HepG2 (cell line): ENCODE measurements at regions not wholly inside any gene's neighbourhood (a gene's known extent, or its start where the extent isn't known, plus 50 kb on each side); places are given as distances from the start of the nearest gene placed in this dataset.
A peak's percentile ranks its signal among the peaks of the same experiment; 100 is the strongest.

Experiments used
- AGO2 ChIP-seq: fragments of 200-400 bp; formaldehyde crosslinking; optimal IDR thresholded peaks from 2 replicates; pipeline ENCODE3; 2017; ENCODE audit warnings: mild to moderate bottlenecking, low read depth, low read length, moderate library complexity
- GMEB2 ChIP-seq: IDR thresholded peaks from 2 replicates; pipeline ENCODE4 v1.6.1; 2016; ENCODE audit warnings: missing biosample characterization, missing genetic modification reagents, low read depth
- PHF21A ChIP-seq: sonication (generic); formaldehyde crosslinking; IDR thresholded peaks from 2 replicates; pipeline ENCODE4 v1.5.0; 2020; ENCODE audit warnings: mild to moderate bottlenecking, missing genetic modification reagents
- PHF8 ChIP-seq: sonication (generic); formaldehyde crosslinking; IDR thresholded peaks from 2 replicates; pipeline ENCODE4 v1.5.0; 2020; ENCODE audit warnings: missing genetic modification reagents
- POGK ChIP-seq: sonication (generic); formaldehyde crosslinking; conservative IDR thresholded peaks from 2 replicates; pipeline ENCODE4 v1.8.0; 2022; ENCODE audit warnings: mild to moderate bottlenecking, moderate library complexity, missing genetic modification reagents
- SALL1 ChIP-seq: sonication (generic); formaldehyde crosslinking; IDR thresholded peaks from 2 replicates; pipeline ENCODE4 v1.8.0; 2022; ENCODE audit warnings: mild to moderate bottlenecking, missing genetic modification reagents
- SMYD3 ChIP-seq: sonication (generic); formaldehyde crosslinking; IDR thresholded peaks from 2 replicates; pipeline ENCODE4 v1.8.1; 2023; ENCODE audit warnings: mild to moderate bottlenecking, missing genetic modification reagents
- SOX5 ChIP-seq: IDR thresholded peaks from 2 replicates; pipeline ENCODE4 v1.6.1; 2016; ENCODE audit warnings: borderline replicate concordance
- ZNF143 ChIP-seq: sonication (generic); formaldehyde crosslinking; IDR thresholded peaks from 2 replicates; pipeline ENCODE4 v1.4.0; 2020; ENCODE audit warnings: missing genetic modification reagents
- ZNF276 ChIP-seq: sonication (generic); formaldehyde crosslinking; IDR thresholded peaks from 2 replicates; pipeline ENCODE4 v1.4.0; 2020; ENCODE audit warnings: mild to moderate bottlenecking, low read depth, missing genetic modification reagents
- ZNF354B ChIP-seq: sonication (generic); formaldehyde crosslinking; IDR thresholded peaks from 2 replicates; pipeline ENCODE4 v1.8.0; 2022; ENCODE audit warnings: mild to moderate bottlenecking, missing genetic modification reagents
- ZNF446 ChIP-seq: sonication (generic); formaldehyde crosslinking; IDR thresholded peaks from 2 replicates; pipeline ENCODE4 v1.5.0; 2020; ENCODE audit warnings: mild to moderate bottlenecking, missing genetic modification reagents
- ZNF510 ChIP-seq: sonication (generic); formaldehyde crosslinking; IDR thresholded peaks from 2 replicates; pipeline ENCODE4 v1.4.0; 2020; ENCODE audit warnings: low read depth, mild to moderate bottlenecking, missing genetic modification reagents
- ZNF550 ChIP-seq: sonication (generic); formaldehyde crosslinking; IDR thresholded peaks from 2 replicates; pipeline ENCODE4 v1.4.0; 2020; ENCODE audit warnings: mild to moderate bottlenecking, missing genetic modification reagents, borderline replicate concordance
- ZSCAN21 ChIP-seq: sonication (generic); formaldehyde crosslinking; IDR thresholded peaks from 2 replicates; pipeline ENCODE4 v1.8.0; 2022; ENCODE audit warnings: mild to moderate bottlenecking, missing genetic modification reagents, moderate library complexity, borderline replicate concordance
- TF ChIP-seq, protein P1 (sequence below): sonication (generic); formaldehyde crosslinking; IDR thresholded peaks from 2 replicates; pipeline ENCODE4 v1.5.0; 2020; ENCODE audit warnings: missing genetic modification reagents
- TF ChIP-seq, protein P2 (sequence below): sonication (generic); formaldehyde crosslinking; IDR thresholded peaks from 2 replicates; pipeline ENCODE4 v1.8.0; 2022; ENCODE audit warnings: mild to moderate bottlenecking, missing genetic modification reagents, moderate library complexity
- TF ChIP-seq, protein P3 (sequence below): sonication (generic); formaldehyde crosslinking; IDR thresholded peaks from 2 replicates; pipeline ENCODE4 v1.4.0; 2020; ENCODE audit warnings: missing genetic modification reagents, borderline replicate concordance

GRCh38 chr12:116662612-116663144, 75.2 kb downstream of the SPRING1 start (continued):
- TF ChIP-seq PHF21A (CRISPR knock-in tag) (0 out of 2 replicates have a peak, but pooled peaks have one; percentile 34), ZNF510 (no peak), ZNF354B (CRISPR knock-in tag) (no peak), PHF8 (no peak), AGO2 (no peak), ZNF446 (no peak), POGK (CRISPR knock-in tag) (no peak), SMYD3 (CRISPR knock-in tag) (no peak), ZNF143 (CRISPR knock-in tag) (no peak), GMEB2 (CRISPR knock-in tag) (no peak), SALL1 (CRISPR knock-in tag) (peak; percentile 70; the same call in 1 of the 2 replicates), SOX5 (peak; percentile 41; the same call in 1 of the 2 replicates), ZNF276 (CRISPR knock-in tag) (no peak), ZSCAN21 (CRISPR knock-in tag) (no peak), ZNF550 (CRISPR knock-in tag) (no peak)
- TF ChIP-seq, protein P1, sequence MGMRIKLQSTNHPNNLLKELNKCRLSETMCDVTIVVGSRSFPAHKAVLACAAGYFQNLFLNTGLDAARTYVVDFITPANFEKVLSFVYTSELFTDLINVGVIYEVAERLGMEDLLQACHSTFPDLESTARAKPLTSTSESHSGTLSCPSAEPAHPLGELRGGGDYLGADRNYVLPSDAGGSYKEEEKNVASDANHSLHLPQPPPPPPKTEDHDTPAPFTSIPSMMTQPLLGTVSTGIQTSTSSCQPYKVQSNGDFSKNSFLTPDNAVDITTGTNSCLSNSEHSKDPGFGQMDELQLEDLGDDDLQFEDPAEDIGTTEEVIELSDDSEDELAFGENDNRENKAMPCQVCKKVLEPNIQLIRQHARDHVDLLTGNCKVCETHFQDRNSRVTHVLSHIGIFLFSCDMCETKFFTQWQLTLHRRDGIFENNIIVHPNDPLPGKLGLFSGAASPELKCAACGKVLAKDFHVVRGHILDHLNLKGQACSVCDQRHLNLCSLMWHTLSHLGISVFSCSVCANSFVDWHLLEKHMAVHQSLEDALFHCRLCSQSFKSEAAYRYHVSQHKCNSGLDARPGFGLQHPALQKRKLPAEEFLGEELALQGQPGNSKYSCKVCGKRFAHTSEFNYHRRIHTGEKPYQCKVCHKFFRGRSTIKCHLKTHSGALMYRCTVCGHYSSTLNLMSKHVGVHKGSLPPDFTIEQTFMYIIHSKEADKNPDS (CRISPR knock-in tag) = no peak
- TF ChIP-seq, protein P2, sequence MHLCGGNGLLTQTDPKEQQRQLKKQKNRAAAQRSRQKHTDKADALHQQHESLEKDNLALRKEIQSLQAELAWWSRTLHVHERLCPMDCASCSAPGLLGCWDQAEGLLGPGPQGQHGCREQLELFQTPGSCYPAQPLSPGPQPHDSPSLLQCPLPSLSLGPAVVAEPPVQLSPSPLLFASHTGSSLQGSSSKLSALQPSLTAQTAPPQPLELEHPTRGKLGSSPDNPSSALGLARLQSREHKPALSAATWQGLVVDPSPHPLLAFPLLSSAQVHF (CRISPR knock-in tag) = no peak
- TF ChIP-seq, protein P3, sequence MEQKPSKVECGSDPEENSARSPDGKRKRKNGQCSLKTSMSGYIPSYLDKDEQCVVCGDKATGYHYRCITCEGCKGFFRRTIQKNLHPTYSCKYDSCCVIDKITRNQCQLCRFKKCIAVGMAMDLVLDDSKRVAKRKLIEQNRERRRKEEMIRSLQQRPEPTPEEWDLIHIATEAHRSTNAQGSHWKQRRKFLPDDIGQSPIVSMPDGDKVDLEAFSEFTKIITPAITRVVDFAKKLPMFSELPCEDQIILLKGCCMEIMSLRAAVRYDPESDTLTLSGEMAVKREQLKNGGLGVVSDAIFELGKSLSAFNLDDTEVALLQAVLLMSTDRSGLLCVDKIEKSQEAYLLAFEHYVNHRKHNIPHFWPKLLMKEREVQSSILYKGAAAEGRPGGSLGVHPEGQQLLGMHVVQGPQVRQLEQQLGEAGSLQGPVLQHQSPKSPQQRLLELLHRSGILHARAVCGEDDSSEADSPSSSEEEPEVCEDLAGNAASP = 0 out of 2 replicates have a peak, but pooled peaks have one; percentile 17
